ENCODE measurements at regions not wholly inside any gene's neighbourhood (a gene's known extent, or its start where the extent isn't known, plus 50 kb on each side); places are given as distances from the start of the nearest gene placed in this dataset.

- TF ChIP-seq CTCF (IDR thresholded peaks at IDR 0.05; ENCODE audit: borderline replicate concordance, extremely low read depth, low read length, poor library complexity, severe bottlenecking) = no peak
- TF ChIP-seq EZH2 (IDR thresholded peaks at IDR 0.05; ENCODE audit: borderline replicate concordance, low read depth, low read length, severe bottlenecking) = no peak
Measured at GRCh38 chr5:12625667-12626263, 721.5 kb upstream of the CTNND2 start.
